Endothelial cell of umbilical vein (primary cell): ENCODE measurements at regions not wholly inside any gene's neighbourhood (a gene's known extent, or its start where the extent isn't known, plus 50 kb on each side); places are given as distances from the start of the nearest gene placed in this dataset.

ENCODE experiments used
- BruUV-seq: library from RNA; stranded (reverse); fragments of 400-500 nt; replicated peaks from 2 replicates; lab custom pipeline; 2021; lab: Mats Ljungman, UMichigan
- CTCF ChIA-PET: fragments of 300-600, 350-600 bp; sonication (Branson Sonifier 250); formaldehyde crosslinking; loops from one replicate; lab custom pipeline; 2021; ENCODE audit warnings: antibody characterized with exemption, inconsistent platforms; lab: Charles Lee
- POLR2A ChIA-PET: fragments of 300-600, 350-600 bp; sonication (Branson Sonifier 250); formaldehyde crosslinking; loops from one replicate; lab custom pipeline; 2021; ENCODE audit warnings: antibody characterized with exemption, inconsistent platforms; lab: Charles Lee
- DNase-seq: peaks from one replicate; pipeline ENCODE4 v3.0.0-alpha.2; 2011; ENCODE audit warnings: low read depth, low spot score
- FAIRE-seq: peaks from 2 replicates; lab custom pipeline; 2011; peaks lifted over from hg19 to GRCh38; lab: Jason Lieb, UNC
- H2AFZ ChIP-seq: 2 replicates; pipeline ENCODE4 v1.6.0; 2012; ENCODE audit warnings: low read depth, low read length, control low read depth, inconsistent platforms
- H3K27ac ChIP-seq: 2 replicates; pipeline ENCODE4 v1.5.1; 2011; ENCODE audit warnings: low read depth, mild to moderate bottlenecking, control low read depth, low read length, moderate library complexity; ENCODE audit not compliant: insufficient read depth
- H3K27me3 ChIP-seq, 2 experiments: 2 replicates each; pipeline versions ENCODE4 v1.6.0 to v1.6.1; 2011; ENCODE audit warnings: low read length in 2 of 2, mixed read lengths in 1 of 2; ENCODE audit not compliant: control insufficient read depth in 2 of 2, insufficient read depth in 2 of 2
- H3K36me3 ChIP-seq, 2 experiments: 2 replicates in 1 of 2; 3 replicates in 1 of 2; pipeline ENCODE4 v1.5.1; 2011; ENCODE audit warnings: low read length in 2 of 2, mild to moderate bottlenecking in 1 of 2, moderate library complexity in 1 of 2; ENCODE audit not compliant: control insufficient read depth in 2 of 2, insufficient read depth in 2 of 2; ENCODE audit errors: extremely low read depth in 1 of 2
- H3K4me1 ChIP-seq: 3 replicates; pipeline ENCODE4 v1.5.1; 2011; ENCODE audit warnings: mild to moderate bottlenecking, low read length; ENCODE audit not compliant: control insufficient read depth, insufficient read depth; ENCODE audit errors: extremely low read depth
- H3K4me2 ChIP-seq: 2 replicates; pipeline ENCODE4 v1.6.1; 2011; ENCODE audit warnings: low read length, control low read depth, mixed read lengths; ENCODE audit not compliant: insufficient read depth
- H3K4me3 ChIP-seq, 3 experiments: fragments of 200-600 bp in 1 of 3; sonication (generic), shearing (Covaris generic) in 1 of 3; replicated peaks in 1 of 3; 2 replicates each; pipeline ENCODE4 v1.5.1; 2011 to 2016; ENCODE audit warnings: control low read depth in 3 of 3, low read length in 3 of 3, mild to moderate bottlenecking in 2 of 3, inconsistent platforms in 1 of 3, low read depth in 1 of 3, moderate library complexity in 1 of 3; ENCODE audit not compliant: insufficient read depth in 1 of 3
- H3K79me2 ChIP-seq: 2 replicates; pipeline ENCODE4 v1.6.0; 2012; ENCODE audit warnings: low read length, inconsistent platforms; ENCODE audit not compliant: control insufficient read depth, insufficient read depth
- H3K9ac ChIP-seq: replicated peaks from 2 replicates; pipeline ENCODE3; 2011; ENCODE audit warnings: low read length, control low read depth; ENCODE audit not compliant: insufficient read depth; ENCODE audit errors: extremely low read depth
- H3K9me1 ChIP-seq: replicated peaks from 3 replicates; pipeline ENCODE4 v1.6.0; 2011; ENCODE audit warnings: mild to moderate bottlenecking, low read length; ENCODE audit not compliant: control insufficient read depth, insufficient read depth; ENCODE audit errors: extremely low read depth
- H3K9me3 ChIP-seq: replicated peaks from 2 replicates; pipeline ENCODE4 v1.5.1; 2012; ENCODE audit warnings: low read length, inconsistent platforms; ENCODE audit not compliant: control insufficient read depth, insufficient read depth
- H4K20me1 ChIP-seq: replicated peaks from 2 replicates; pipeline ENCODE3; 2011; ENCODE audit warnings: mild to moderate bottlenecking, low read length; ENCODE audit not compliant: control insufficient read depth, insufficient read depth; ENCODE audit errors: extremely low read depth
- EZH2 ChIP-seq: IDR thresholded peaks from 2 replicates; pipeline ENCODE4 v1.6.1; 2012; ENCODE audit warnings: borderline replicate concordance, low read depth, mild to moderate bottlenecking, moderate library complexity, low read length, inconsistent platforms; ENCODE audit not compliant: severe bottlenecking
- FOS ChIP-seq: IDR thresholded peaks from 2 replicates; pipeline ENCODE4 v1.6.1; 2011; ENCODE audit warnings: mild to moderate bottlenecking, low read length, moderate library complexity, borderline replicate concordance; ENCODE audit not compliant: insufficient read depth
- GATA2 ChIP-seq: IDR thresholded peaks from 2 replicates; pipeline ENCODE4 v1.7.0; 2011; ENCODE audit warnings: low read depth, mild to moderate bottlenecking, moderate library complexity, mixed read lengths, low read length; ENCODE audit not compliant: insufficient read length, insufficient read depth
- JUN ChIP-seq: IDR thresholded peaks from 2 replicates; pipeline ENCODE4 v1.6.1; 2011; ENCODE audit warnings: borderline replicate concordance, low read depth; ENCODE audit not compliant: insufficient read length, insufficient read depth
- MYC ChIP-seq: IDR thresholded peaks from one replicate; pipeline ENCODE4 v1.6.1; 2011; ENCODE audit warnings: mild to moderate bottlenecking, low read depth, low read length
- POLR2A ChIP-seq: IDR thresholded peaks from 2 replicates; pipeline ENCODE4 v1.6.1; 2012; ENCODE audit warnings: low read depth, mild to moderate bottlenecking, control low read depth, low read length
- POLR2AphosphoS5 ChIP-seq: IDR thresholded peaks from 2 replicates; pipeline ENCODE4 v1.6.1; 2012; ENCODE audit warnings: low read depth, mild to moderate bottlenecking, control low read depth, low read length, moderate library complexity; ENCODE audit not compliant: insufficient read depth
- dilution Hi-C: fragments of 300-500 bp; cut with MboI; formaldehyde crosslinking; loops from one replicate; pipeline ENCODE4 v1.15.0; 2019; ENCODE audit warnings: low sequenced_read_pairs; ENCODE audit not compliant: extremely low pct_ligation_motif_present
- intact Hi-C: fragments of 100-400 bp; cut with micrococcal nuclease; formaldehyde crosslinking; loops from one replicate; pipeline ENCODE4 v1.10.0; 2022
- TF ChIP-seq, protein P1 (sequence below): IDR thresholded peaks from 2 replicates; pipeline ENCODE4 v1.6.1; 2011; ENCODE audit not compliant: insufficient read depth, insufficient read length
- TF ChIP-seq, protein P2 (sequence below), 2 donors: IDR thresholded peaks; 1 replicate in 1 of 2; 2 replicates in 1 of 2; pipeline ENCODE4 v1.5.1; 2011; ENCODE audit warnings: low read length in 2 of 2, mild to moderate bottlenecking in 2 of 2, moderate library complexity in 2 of 2, control low read depth in 1 of 2, inconsistent platforms in 1 of 2, low read depth in 1 of 2; ENCODE audit not compliant: insufficient read depth in 1 of 2; ENCODE audit errors: extremely low read depth in 1 of 2

DNA sequence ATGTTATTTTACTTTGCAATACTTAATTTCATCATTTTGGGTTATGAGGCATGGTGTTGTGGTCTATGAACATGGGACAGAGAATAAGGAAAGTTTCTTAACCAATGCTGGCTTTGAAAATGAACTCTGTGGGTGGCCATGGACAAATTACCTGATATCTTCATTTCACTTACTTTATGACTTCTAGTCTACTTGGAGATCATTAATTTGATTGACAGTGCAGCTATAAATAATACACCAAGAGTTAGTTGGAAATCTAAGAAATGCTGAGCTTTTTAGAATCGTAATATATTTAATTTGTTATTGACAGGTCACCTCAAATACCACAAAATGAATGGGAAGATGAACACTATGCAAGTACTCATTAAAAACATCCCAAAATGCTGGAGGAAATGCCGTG is 140.4 kb downstream of the CENPW start:
- no peak for DNase-seq
- dilution Hi-C loops: no loop called here
- Histone ChIP-seq H3K36me3 (no peaks in the 10 kb centered on the region), H2AFZ (no peak overlapping the region), H3K9ac (no peak overlapping the region), H3K4me3 (no peak overlapping the region), H3K27ac (no peak overlapping the region), H3K9me1 (no peaks in the 10 kb centered on the region), H4K20me1 (no peaks in the 10 kb centered on the region), H3K4me2 (no peak overlapping the region), H3K4me1 (no peaks in the 10 kb centered on the region), H3K27me3 (no peaks in the 10 kb centered on the region), H3K79me2 (no peaks in the 10 kb centered on the region), H3K9me3 (no peaks in the 10 kb centered on the region)
- intact Hi-C loops: no loop called here
- POLR2A ChIA-PET: no interaction called here
- CTCF ChIA-PET: interaction anchor here (1.0 to 1.4 kb wide), 2 partner anchors 9 to 38 kb away, joined by 3 read pairs; no protein-coding TSS in a partner anchor
- TF ChIP-seq JUN (no peak), GATA2 (no peak), FOS (no peak), POLR2AphosphoS5 (no peak)
- TF ChIP-seq, protein P1, sequence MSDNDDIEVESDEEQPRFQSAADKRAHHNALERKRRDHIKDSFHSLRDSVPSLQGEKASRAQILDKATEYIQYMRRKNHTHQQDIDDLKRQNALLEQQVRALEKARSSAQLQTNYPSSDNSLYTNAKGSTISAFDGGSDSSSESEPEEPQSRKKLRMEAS: no peak
- no TSS peak for BruUV-seq
- no peak for FAIRE-seq

DNA sequence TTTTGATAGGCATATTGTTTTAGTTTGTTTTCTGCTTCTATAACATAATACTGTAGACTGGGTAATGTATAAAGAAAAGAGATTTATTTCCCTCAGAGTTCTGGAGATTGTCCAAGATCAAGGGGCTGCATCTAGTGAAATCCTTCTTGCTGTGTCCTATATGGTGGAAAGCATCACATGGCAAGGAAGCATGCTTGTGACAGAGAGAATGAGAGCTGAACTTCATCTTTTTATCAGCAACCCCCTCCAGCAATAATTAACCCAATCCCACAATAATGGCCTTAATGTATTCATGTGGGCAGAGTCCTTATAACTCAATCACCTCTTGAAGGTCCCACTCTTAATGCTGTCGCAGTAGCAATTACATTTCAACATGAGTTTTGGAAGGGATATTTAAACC is 141.4 kb downstream of the CENPW start:
- BruUV-seq: no TSS peak
- H3K27me3 ChIP-seq: no peaks in the 10 kb centered on the region
- TF ChIP-seq GATA2 (no peak), JUN (no peak), POLR2AphosphoS5 (no peak), EZH2 (no peak), FOS (no peak), MYC (no peak), POLR2A (no peak)
- TF ChIP-seq, protein P2, sequence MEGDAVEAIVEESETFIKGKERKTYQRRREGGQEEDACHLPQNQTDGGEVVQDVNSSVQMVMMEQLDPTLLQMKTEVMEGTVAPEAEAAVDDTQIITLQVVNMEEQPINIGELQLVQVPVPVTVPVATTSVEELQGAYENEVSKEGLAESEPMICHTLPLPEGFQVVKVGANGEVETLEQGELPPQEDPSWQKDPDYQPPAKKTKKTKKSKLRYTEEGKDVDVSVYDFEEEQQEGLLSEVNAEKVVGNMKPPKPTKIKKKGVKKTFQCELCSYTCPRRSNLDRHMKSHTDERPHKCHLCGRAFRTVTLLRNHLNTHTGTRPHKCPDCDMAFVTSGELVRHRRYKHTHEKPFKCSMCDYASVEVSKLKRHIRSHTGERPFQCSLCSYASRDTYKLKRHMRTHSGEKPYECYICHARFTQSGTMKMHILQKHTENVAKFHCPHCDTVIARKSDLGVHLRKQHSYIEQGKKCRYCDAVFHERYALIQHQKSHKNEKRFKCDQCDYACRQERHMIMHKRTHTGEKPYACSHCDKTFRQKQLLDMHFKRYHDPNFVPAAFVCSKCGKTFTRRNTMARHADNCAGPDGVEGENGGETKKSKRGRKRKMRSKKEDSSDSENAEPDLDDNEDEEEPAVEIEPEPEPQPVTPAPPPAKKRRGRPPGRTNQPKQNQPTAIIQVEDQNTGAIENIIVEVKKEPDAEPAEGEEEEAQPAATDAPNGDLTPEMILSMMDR (IDR thresholded peaks at IDR 0.05; ENCODE audit: extremely low read depth in 1 of 2, insufficient read depth in 1 of 2, low read depth in 1 of 2, low read length in 2 of 2): no peak
- TF ChIP-seq, protein P1: no peak
- dilution Hi-C loops (no loop called here), intact Hi-C loops (no loop called here)
- H3K4me2 ChIP-seq: no peak overlapping the region
- no peaks in the 10 kb centered on the region for H3K9me3 ChIP-seq
- H3K4me1 ChIP-seq: no peaks in the 10 kb centered on the region
- no peak overlapping the region for H3K9ac ChIP-seq
- FAIRE-seq (no peak), DNase-seq (no peak)
- H2AFZ ChIP-seq: no peak overlapping the region
- CTCF ChIA-PET: no interaction called here
- H3K36me3 ChIP-seq: no peaks in the 10 kb centered on the region
- H3K9me1 ChIP-seq: no peaks in the 10 kb centered on the region
- H3K27ac ChIP-seq: no peak overlapping the region
- H3K4me3 ChIP-seq: no peak overlapping the region
- no peaks in the 10 kb centered on the region for H4K20me1 ChIP-seq
- POLR2A ChIA-PET: no interaction called here
- H3K79me2 ChIP-seq: no peaks in the 10 kb centered on the region
